Occipital lobe (tissue), 1 donor: ENCODE measurements at regions not wholly inside any gene's neighbourhood (a gene's known extent, or its start where the extent isn't known, plus 50 kb on each side); places are given as distances from the start of the nearest gene placed in this dataset.
"Not testable (repeated sequence)": the region's sequence is repeated elsewhere in the genome, so short reads cannot be mapped to it uniquely, and the experiment has no call there.

Experiments used
- DNase-seq: peaks from one replicate; lab custom pipeline; 2025; lab: John Stamatoyannopoulos, UW

GRCh38 chr16:59039066-59039720, 305.1 kb upstream of the GOT2 start:
- no peak for DNase-seq

GRCh38 chr16:59030923-59031485, 296.9 kb upstream of the GOT2 start:
- no peak for DNase-seq

- no peak for DNase-seq
These were observed 287.6 kb upstream of the GOT2 start for GRCh38 chr16:59021751-59022150.

- DNase-seq, result no peak
These were observed 279.8 kb upstream of the GOT2 start for GRCh38 chr16:59013930-59014329.

GRCh38 chr16:58999762-59000161, 265.6 kb upstream of the GOT2 start:
- DNase-seq, result no peak

GRCh38 chr16:58992755-58993154, 258.6 kb upstream of the GOT2 start:
- DNase-seq, result not testable (repeated sequence)

- DNase-seq, result not testable (repeated sequence)
These were observed 249.3 kb upstream of the GOT2 start for GRCh38 chr16:58983181-58983965.

- DNase-seq, result no peak
These were observed 236.7 kb upstream of the GOT2 start for GRCh38 chr16:58970775-58971174.

- no peak for DNase-seq
These were observed 229.4 kb upstream of the GOT2 start for GRCh38 chr16:58963479-58963878.

GRCh38 chr16:58962811-58963210, 228.7 kb upstream of the GOT2 start:
- DNase-seq, result no peak

GRCh38 chr16:58960484-58960883, 226.4 kb upstream of the GOT2 start:
- DNase-seq, result no peak

GRCh38 chr16:58960034-58960433, 225.9 kb upstream of the GOT2 start:
- no peak for DNase-seq

GRCh38 chr16:58958749-58959148, 224.6 kb upstream of the GOT2 start:
- no peak for DNase-seq

GRCh38 chr16:58948244-58948643, 214.1 kb upstream of the GOT2 start:
- DNase-seq, result no peak

- no peak for DNase-seq
These were observed 206.5 kb upstream of the GOT2 start for GRCh38 chr16:58940609-58941008.

- no peak for DNase-seq
These were observed 204.7 kb upstream of the GOT2 start for GRCh38 chr16:58938811-58939210.

GRCh38 chr16:58937661-58938060, 203.5 kb upstream of the GOT2 start:
- no peak for DNase-seq

- DNase-seq, result no peak
These were observed 199.1 kb upstream of the GOT2 start for GRCh38 chr16:58933186-58933585.

GRCh38 chr16:58931436-58931835, 197.3 kb upstream of the GOT2 start:
- DNase-seq, result no peak

GRCh38 chr16:58923094-58923493, 189.0 kb upstream of the GOT2 start:
- DNase-seq, result no peak

GRCh38 chr16:58913456-58913855, 179.3 kb upstream of the GOT2 start:
- DNase-seq, result no peak

- no peak for DNase-seq
These were observed 178.5 kb upstream of the GOT2 start for GRCh38 chr16:58912571-58912970.
